Hematopoietic multipotent progenitor cell (in vitro differentiated cells): ENCODE measurements at regions not wholly inside any gene's neighbourhood (a gene's known extent, or its start where the extent isn't known, plus 50 kb on each side); places are given as distances from the start of the nearest gene placed in this dataset.
A peak's percentile ranks its signal among the peaks of the same experiment; 100 is the strongest.

Experiments used
- DNase-seq, 3 donors: peaks; one replicate each; pipeline ENCODE4 v3.0.0-alpha.2; 2011 to 2015; ENCODE audit warnings: low read depth in 2 of 3, low spot score in 2 of 3

GRCh38 chr13:44169018-44169911 is 204.4 kb upstream of the SERP2 start:
- no peak for DNase-seq

GRCh38 chr13:44170731-44171130 is 202.9 kb upstream of the SERP2 start:
- no peak for DNase-seq

GRCh38 chr13:44171156-44171555 is 202.5 kb upstream of the SERP2 start:
- no peak for DNase-seq

DNA sequence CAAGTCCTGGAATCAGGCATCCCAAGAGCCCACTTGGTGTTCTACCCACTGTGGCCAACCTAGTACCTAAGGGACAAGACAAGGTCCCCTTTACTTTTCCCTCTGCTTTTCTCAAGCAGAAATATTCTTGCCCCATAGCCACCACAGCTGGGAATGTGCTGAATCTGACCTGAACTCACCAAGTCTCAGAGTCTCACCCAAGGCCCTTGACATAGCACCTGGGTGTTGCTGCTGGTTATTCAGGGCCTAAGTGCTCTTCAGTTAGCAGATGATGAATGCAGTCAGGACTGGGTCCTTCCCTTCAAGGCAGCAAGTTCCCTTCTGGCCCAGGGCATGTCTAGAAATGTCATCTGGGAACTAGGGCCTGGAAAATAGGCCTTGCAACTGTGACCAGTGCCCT is 201.8 kb upstream of the SERP2 start:
- DNase-seq: no peak

GRCh38 chr13:44172281-44172810 is 201.3 kb upstream of the SERP2 start:
- DNase-seq: no peak

DNA sequence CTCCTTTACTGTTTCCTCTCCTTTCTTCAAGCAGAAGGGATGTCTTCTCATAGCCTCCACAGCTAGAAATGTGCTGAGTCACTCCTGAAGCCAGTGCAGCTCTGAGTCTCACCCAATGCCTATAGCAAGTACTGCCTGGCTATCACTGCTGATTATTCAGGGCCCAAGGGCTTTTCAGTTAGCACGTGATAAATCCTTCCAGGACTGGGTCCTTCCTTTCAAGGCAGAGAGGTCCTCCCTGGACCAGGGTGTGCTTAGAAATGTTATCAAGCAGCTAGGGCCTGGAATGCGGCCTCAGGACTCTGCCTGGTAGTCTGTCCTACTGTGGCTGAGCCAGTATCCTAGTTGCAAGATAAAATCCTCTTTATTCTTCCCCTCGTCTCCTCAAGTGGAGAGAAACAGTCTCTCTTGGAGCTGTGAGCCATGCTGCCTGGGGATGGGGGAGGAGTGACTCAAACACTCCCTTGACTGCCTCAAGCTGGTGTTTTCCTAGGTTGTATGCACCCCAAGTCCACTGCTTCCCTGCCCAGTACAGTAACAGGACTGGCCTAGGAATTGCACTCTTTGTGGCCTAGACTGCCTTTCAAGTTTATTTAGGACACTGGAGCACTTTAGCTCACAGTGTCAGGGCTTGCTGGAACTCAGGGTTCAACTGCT is 198.7 kb upstream of the SERP2 start:
- DNase-seq: peak in 1 of 3 donors; percentile 27

DNA sequence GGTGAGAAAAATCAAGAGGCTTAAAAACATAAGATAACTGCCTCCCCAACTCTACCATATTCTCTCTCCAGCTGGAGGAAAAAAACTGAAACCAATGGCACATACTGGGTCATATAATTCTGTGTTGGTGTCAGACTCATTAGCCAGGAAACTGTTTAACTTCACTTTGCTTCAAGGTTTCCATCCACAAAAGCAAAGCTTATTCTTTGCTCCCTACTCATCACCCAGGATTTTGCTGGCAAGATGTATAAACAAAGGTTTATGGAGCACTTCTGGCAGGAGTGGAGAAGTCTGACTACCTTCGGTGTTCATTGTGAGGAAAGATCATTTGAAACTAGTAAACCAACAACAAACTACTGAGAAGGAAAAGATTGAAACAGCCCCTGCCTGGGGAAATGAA is 197.5 kb upstream of the SERP2 start:
- no peak for DNase-seq

DNA sequence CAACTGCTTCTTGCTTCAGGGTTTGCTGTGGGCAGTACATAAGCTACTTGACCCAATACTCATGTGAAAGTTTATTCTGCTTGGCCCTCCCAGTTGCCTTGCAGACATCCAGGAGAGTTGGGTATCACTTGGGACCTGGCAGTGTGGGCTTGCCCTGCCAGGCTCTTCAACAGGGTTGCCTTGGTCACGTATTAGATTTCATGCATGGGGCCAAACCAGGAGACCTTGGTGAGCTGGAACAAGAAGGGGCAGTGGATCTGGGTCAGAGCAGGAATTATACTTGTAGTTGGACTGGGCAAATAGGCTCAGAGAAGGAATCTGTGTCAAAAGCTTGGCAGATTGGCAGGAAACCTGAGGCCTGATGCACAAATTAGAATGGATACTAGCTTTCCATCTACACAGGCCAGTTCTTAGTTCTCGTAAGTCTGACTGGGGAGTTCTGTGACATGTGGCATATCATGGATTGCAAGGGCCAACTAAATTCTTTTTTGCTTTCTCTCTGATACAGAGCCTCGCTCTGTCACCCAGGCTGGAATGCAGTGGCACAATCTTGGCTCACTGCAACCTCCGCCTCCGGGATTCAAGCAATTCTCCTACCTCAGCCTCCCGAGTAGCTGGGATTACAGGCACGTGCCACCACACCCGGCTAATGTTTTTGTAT is 192.6 kb upstream of the SERP2 start:
- DNase-seq: no peak

- DNase-seq: no peak
Measured at GRCh38 chr13:44181931-44182330, 191.7 kb upstream of the SERP2 start.

DNA sequence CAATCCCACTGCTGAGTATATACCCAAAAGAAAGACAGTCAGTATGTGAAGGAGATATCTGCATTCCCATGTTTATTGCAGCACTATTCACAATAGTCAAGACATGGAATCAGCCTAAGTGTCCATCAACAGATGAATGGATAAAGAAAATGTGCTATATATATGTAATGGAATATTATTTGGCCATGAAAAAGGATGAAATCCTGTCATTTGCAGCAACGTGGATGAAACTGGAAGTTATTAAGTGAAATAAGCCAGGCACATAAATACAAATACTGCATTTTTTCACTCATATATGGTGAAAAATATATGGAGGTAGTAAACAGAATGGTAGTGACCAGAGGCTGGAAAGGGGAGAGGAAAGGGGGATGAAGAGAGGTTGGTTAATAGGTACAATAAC is 188.9 kb upstream of the SERP2 start:
- DNase-seq: no peak

GRCh38 chr13:44188257-44188656 is 185.4 kb upstream of the SERP2 start:
- no peak for DNase-seq

DNA sequence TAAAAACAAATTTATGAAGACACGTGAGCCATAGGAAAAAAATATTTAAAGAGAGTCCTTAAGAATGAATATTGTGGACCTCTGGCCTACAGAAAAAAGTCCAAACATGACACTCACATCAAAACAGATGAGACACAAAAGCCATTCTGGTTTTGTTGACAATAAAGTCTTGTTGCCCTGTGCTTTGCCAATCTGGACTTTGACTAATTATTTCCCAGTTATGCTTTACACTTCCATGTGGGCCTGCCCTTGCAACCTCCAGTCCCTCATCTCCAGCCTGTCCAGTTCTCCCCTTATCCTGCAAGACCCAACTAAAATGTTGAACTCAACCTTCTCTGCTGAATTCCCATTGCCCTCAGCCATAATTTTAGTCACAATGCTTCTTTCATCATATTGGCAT is 184.5 kb upstream of the SERP2 start:
- DNase-seq: no peak

GRCh38 chr13:44191103-44191502 is 182.5 kb upstream of the SERP2 start:
- no peak for DNase-seq

GRCh38 chr13:44191504-44192171 is 182.0 kb upstream of the SERP2 start:
- DNase-seq: peak; percentile 23 to 62 (median 39)

- DNase-seq: no peak
Measured at GRCh38 chr13:44193731-44194130, 179.9 kb upstream of the SERP2 start.

GRCh38 chr13:44195245-44195644 is 178.4 kb upstream of the SERP2 start:
- no peak for DNase-seq

GRCh38 chr13:44196196-44196751 is 177.3 kb upstream of the SERP2 start:
- no peak for DNase-seq

DNA sequence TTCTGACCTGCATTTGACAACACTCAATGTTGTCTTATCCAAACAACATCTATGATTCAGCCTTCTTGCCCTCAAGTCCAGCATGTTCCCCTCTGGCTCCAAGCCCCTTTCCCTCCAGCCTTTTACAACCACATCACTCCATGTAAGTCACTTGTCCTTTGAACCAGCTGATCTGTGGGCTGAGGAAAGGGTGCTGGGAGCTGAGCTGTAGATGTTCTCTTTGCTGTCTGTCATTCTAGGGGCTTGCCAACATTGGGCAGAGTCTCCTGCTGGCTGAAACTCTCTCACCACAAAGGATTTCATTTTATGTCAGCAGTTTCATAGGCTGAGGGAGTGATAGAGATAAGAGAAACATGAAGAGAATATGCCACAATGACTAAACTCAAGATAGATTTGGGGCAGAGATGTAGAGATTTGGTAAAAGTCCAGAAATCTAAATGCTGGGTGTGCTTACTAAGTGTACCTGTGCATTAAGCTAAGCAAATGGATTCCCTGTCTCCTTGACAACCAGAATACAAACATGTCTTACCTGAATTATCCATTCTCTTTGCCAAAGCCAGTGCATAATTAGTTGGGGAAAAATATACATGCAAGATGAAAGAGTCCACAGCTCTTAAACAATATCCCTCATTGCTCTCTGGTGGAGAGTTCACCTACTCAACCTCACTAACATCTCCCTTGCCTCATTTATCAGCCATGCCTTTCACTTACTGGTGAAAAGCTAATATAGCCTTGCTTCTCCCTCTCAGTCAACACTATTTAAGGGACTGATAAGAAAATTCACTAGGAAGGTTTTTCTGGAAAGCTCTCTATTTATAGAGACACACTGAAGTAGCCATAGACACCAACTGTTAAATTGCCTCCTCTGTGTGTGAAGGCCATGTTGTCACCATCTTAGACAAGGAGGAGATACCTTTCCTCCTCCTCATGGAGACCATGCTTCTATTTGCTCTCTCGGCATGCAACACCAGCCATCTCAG is 175.5 kb upstream of the SERP2 start:
- peak in 1 of 3 donors; percentile 19 for DNase-seq

GRCh38 chr13:44198826-44199225 is 174.8 kb upstream of the SERP2 start:
- no peak for DNase-seq
